ENCODE measurements at regions not wholly inside any gene's neighbourhood (a gene's known extent, or its start where the extent isn't known, plus 50 kb on each side); places are given as distances from the start of the nearest gene placed in this dataset.
"Not testable (repeated sequence)": the region's sequence is repeated elsewhere in the genome, so short reads cannot be mapped to it uniquely, and the experiment has no call there.

- DNase-seq, result no peak
These were observed 587.6 kb upstream of the IL12A start for GRCh38 chr3:159401069-159401468.

GRCh38 chr3:159409711-159410110 is 578.9 kb upstream of the IL12A start:
- not testable (repeated sequence) for DNase-seq

DNA sequence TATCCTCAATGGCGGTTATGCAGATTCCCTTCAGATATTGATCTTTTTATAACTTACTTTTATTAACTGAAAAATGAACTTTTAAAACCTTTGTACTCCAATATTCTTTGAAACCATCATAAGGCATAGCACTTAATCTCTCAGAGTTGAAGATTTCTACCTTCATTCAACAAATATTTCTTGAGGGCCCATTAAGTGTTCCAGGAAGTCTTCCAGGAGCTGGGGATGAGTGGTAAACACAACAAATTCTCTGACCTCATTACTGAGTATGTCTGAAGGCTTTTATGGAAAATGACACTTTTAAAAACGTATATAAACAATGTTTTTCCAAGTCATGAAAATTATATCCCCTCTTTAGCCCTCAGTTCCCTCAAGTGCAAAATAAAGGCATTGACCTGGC is 575.3 kb upstream of the IL12A start:
- no peak for DNase-seq

- DNase-seq, result no peak
These were observed 571.8 kb upstream of the IL12A start for GRCh38 chr3:159416856-159417255.

DNA sequence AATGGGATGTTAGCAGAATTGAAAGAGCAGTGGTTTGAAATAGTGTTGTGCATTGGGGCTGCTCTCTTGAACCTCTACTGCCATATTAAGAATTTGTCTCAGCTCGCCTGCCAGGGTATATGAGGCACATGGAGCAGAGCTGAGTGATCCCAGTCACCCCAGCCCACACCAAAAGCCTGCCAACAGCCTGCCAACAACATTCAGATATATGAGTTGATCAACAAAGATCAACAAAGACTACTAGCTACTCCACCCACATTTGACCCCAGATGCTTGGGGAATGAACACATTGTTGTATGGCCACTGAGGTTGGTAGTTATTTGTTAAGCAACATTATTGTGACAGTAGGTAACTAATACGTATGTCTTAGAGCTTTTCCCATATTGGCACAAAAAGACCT is 570.9 kb upstream of the IL12A start:
- no peak for DNase-seq

DNA sequence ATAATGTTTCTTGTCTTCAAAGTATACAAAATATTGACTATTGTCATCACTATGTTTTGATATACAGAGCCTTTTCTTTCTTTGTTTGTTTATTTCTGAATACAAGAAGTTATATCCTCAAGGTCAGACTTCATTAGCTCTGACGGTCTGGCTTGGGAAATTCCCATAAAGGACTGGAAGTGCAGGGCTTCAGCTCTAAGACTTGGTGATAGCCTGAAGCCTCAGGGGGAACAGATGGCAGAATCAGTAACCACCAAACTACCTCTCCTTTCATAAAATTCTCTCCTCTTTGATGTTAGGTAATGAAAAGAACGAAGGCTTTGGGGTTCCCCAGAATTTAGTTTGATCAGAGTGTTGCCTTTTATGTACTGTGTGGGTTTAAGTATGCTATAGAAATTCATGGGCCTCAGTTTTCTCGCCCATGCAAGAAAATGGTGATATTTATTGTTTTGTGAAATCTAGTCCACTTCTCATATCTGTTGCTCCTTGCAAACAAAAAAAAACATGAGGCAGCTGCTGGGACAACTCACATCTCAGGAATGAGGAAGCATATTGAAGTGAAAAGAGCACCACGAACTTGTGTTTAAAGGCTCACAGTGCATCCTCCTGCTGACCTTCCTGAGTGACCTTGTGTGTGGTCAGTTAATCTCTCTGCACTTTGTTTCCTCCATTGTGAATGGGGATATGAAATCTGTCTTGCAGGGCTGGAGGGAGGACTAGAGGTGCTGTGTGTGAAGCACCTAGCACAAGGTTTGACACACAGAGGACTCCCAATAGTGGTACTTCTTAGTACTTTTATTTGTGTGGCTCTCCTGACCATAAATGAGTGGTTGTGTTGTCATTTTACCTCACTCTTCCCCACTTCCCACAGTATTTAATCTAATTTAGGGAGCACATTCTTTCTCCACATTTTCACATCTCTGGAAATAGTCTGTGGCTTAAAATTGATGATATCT is 569.8 kb upstream of the IL12A start:
- DNase-seq, result no peak

DNA sequence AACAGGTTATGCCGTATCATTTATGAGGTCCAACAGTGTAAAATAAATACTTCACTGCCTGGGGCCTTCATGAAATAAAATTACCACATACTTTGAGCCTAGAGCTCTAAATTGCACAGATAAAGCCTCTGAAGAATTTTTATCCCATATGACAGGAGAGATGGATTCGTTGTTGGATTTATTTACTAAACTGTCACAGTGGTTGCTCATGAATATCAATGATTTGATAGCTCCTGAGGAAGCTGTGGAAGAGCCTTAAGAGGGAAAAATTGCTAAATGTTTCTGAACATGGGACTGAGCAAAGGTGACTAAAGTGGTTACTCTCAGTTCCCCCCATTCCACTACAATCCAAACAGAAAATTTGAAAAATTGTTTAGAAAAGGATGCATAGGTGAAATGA is 558.9 kb upstream of the IL12A start:
- DNase-seq, result no peak

DNA sequence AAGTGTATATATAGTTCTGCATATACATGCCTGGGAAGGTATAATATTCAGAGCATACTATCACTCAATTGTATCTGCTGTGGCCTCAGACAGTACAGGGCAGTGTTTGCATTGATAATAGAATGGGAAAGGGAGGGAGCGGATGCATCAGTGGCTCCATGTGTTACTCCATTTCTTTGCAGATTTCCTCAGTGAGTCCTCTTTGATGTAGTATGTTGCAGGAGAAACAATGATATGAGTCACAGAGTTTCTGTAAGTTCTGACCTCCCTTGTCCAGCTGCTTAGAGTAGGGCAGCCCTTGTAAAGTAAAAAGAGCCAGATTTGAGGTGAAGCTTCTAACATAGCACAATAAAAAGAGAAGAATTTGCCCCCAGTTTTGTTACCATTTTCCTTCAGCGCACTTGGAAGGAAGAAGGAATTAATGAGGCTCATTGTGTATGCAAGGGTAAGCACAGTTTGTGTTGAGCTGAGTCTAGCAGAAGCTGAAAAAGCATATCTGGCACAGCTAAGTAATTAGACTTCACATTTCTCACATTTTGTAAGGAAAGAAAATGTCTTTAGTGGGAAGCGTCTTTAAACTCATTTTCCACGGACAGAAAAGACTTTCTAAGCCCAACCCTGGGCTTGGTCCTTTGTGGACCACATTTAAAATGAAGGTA is 555.8 kb upstream of the IL12A start:
- DNase-seq, result no peak

DNA sequence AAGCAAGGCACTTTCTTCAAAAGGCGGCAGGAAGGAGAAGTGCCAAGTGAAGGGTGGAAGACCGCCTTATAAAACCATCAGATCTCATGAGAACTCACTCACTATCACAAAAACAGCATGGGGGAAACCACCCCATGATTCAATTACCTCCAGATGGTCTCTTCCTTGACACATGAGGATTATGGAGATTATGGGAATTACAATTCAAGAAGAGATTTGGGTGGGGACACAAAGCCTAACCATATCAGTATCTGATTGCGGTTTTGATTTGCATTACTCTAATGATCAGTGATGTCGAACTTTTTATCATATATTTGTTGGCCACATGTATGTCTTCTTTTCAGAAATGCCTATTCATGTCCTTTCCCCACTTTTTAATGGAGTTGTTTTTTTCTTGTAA is 549.3 kb upstream of the IL12A start:
- DNase-seq, result no peak

DNA sequence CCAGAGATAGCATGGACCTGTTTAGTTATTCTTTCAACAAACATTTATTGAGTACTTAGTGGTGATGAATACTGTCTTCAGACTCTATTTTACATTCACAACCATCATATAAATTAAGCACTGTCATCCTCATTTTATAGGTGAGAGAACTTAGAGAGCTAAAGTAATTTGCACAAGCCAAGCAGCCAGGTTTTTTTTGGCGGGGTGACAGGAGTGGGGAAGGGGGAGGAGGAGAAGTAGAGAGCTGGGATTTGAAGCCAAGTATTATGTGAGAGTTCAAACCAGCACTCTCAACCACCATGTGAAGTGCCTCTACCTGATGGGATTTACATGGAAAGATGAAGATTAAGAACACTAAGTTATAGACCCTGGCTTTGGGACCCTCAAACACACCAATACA is 547.4 kb upstream of the IL12A start:
- no peak for DNase-seq

- no peak for DNase-seq
These were observed 545.4 kb upstream of the IL12A start for GRCh38 chr3:159443266-159443665.

DNA sequence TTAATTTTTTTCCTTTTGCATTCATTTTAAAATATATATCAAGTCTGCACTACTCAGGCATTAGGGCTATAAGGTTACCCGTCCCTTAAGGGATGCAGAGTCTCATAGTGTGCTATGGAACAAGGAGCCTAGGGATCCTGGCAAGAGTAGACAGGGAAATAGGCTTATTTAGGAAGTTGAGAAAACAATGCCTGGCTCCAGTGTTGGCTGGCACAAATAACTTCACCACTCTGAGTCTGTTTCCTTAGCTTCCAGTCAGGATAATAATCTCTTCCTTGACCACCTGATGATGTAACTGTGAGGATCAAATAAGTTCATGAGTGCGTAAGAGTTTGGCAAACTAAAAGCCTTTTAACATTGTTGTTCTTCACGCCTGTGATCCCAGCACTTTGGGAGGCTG is 540.8 kb upstream of the IL12A start:
- DNase-seq, result no peak

DNA sequence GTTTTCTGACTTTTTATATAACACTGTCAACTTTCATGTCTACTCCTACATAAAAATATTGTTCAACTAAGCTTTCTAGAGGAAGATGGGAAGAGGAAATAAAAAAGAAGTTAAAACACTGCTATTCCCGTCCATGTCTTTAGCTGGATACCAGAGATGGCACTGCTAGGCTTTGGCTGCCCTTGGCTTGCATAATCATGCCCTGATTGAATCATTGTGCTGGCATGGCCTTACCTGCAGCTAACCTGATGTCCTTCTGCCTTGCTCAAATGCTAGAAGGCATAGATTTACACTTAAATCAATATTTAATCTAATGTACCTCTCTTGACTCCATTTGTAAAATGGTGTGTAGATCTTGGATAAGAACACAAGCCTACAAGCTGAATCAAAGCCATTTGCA is 539.7 kb upstream of the IL12A start:
- DNase-seq, result no peak

DNA sequence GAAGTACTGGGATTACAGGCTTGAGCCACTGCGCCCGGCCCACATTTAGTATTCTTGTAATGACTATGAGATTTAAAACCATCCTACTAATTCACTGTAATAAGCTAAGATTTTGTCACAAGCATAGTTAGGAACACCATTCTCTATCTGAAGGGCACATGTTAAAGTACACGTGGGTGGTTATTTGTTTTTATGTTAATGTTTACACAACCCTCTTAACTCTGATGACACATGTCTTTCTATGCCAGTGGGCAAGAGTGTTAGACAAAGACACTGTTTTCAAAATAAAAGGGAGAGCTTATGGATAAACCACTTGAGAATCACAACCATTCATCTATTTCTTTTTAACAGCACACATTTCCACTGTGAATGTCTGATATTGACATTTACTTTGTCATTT is 537.6 kb upstream of the IL12A start:
- DNase-seq, result peak; percentile 22

DNA sequence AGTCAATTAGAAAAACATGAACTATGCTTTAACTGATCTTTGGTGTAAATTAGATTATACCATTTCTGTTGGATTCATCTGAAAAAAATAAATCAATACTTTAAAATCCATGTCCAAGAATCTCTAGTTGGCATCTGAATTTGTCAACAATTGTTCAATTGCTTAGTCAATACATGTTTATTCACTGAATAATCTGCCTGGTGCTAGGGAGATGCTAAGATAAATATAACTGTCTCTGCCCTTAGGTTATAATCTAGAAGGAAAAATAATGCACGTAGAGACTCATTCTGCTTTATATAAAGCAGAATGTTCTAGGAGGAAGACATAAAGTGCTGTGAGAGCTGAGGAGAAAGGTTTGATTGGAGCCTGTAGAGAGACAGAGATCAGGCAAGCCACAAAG is 537.2 kb upstream of the IL12A start:
- DNase-seq, result no peak

DNA sequence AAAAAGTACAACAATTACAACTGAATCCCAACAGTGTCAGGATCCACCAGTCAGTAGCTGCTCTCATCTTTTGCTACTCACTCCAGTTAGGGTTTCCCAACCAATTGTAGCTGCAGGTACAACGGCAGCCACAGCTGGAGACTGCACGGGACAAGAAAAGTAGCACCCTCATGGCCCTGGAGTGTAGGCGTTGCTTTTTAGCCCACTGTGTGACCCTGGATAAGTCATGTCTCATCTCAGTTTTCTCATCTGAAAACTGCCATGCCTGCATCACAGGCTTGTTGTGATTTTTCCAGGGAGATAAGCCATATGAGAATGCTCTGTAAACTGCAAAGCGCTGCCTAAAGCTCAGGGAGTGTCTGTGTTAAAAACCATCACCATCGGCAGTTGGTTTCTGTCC is 535.6 kb upstream of the IL12A start:
- no peak for DNase-seq

GRCh38 chr3:159453945-159454344 is 534.7 kb upstream of the IL12A start:
- no peak for DNase-seq

GRCh38 chr3:159455741-159456181 is 532.9 kb upstream of the IL12A start:
- DNase-seq, result no peak

- no peak for DNase-seq
These were observed 530.6 kb upstream of the IL12A start for GRCh38 chr3:159458010-159458409.

DNA sequence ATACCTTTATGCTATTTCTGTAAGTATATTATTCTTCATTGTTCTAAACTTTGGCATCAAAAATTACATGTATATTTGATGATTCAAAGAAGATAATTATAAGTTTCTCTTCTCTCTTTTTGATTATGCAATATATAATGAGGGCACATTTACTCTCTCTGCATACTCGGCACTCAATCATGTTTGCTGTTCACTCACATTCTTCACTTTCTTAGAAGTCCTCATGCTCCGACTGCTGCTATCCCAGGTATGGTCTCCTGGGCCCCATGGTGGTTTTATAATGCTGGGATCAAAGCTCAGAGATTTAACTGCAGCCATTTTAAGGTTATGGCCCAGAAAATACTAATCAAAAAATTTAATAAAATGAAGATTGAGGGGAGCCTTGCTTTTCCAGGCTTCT is 529.7 kb upstream of the IL12A start:
- DNase-seq, result no peak

DNA sequence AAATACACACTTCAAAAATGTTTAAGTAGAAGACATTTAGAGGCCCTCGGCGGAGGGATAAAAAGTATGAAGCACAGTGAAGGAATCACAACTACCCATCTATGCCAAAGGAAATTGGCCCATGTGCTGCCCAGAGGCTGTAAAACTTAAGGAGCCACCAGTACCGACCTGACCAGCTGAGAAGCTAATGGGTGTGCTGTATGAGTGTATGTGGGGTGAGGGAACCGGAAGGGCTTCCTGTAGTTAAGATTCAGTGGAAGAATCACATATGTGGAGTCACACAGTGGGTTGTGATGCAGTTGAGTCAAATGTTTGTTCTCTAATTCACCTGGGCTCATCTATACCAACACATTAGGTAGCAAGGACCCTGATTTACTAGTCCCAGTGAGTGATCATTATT is 516.0 kb upstream of the IL12A start:
- DNase-seq, result no peak

GRCh38 chr3:159473206-159473605 is 515.4 kb upstream of the IL12A start:
- DNase-seq, result no peak

GRCh38 chr3:159480046-159480445 is 508.6 kb upstream of the IL12A start:
- no peak for DNase-seq

- no peak for DNase-seq
These were observed 506.2 kb upstream of the IL12A start for GRCh38 chr3:159482241-159482993.
